Fibroblast of lung (primary cell): ENCODE measurements at regions not wholly inside any gene's neighbourhood (a gene's known extent, or its start where the extent isn't known, plus 50 kb on each side); places are given as distances from the start of the nearest gene placed in this dataset.

Experiments used
- DNase-seq, 2 donors: peaks; one replicate each; pipeline versions ENCODE4 v3.0.0 to v3.0.0-alpha.2; 2010; ENCODE audit warnings: low read depth in 2 of 2
- H2AFZ ChIP-seq: 2 replicates; pipeline ENCODE4 v1.5.1; 2012; ENCODE audit warnings: low read length, control low read depth, inconsistent platforms
- H3K27ac ChIP-seq: 2 replicates; pipeline ENCODE4 v1.5.1; 2011; ENCODE audit warnings: low read length, control low read depth; ENCODE audit not compliant: insufficient read depth
- H3K27me3 ChIP-seq: 2 replicates; pipeline ENCODE4 v1.5.1; 2011; ENCODE audit warnings: mild to moderate bottlenecking, low read length; ENCODE audit not compliant: control insufficient read depth, insufficient read depth
- H3K36me3 ChIP-seq: 2 replicates; pipeline ENCODE4 v1.5.1; 2011; ENCODE audit warnings: low read length; ENCODE audit not compliant: control insufficient read depth, insufficient read depth
- H3K4me1 ChIP-seq: 2 replicates; pipeline ENCODE4 v1.5.1; 2011; ENCODE audit warnings: low read length; ENCODE audit not compliant: control insufficient read depth, insufficient read depth; ENCODE audit errors: extremely low read depth
- H3K4me2 ChIP-seq: 2 replicates; pipeline ENCODE4 v1.5.1; 2011; ENCODE audit warnings: low read length, control low read depth; ENCODE audit not compliant: insufficient read depth; ENCODE audit errors: extremely low read depth
- H3K4me3 ChIP-seq, 4 experiments: fragments of 200-600 bp in 1 of 4; sonication (generic) in 1 of 4; replicated peaks in 1 of 4; 2 replicates each; pipeline ENCODE4 v1.5.1; 2011 to 2016; ENCODE audit warnings: low read length in 4 of 4, low read depth in 3 of 4, mild to moderate bottlenecking in 3 of 4, control low read depth in 2 of 4, inconsistent platforms in 1 of 4, mixed read lengths in 1 of 4; ENCODE audit not compliant: insufficient read depth in 1 of 4; ENCODE audit errors: control extremely low read depth in 1 of 4
- H3K79me2 ChIP-seq: 2 replicates; pipeline ENCODE4 v1.5.1; 2012; ENCODE audit warnings: mild to moderate bottlenecking, low read length, inconsistent platforms; ENCODE audit not compliant: control insufficient read depth, insufficient read depth
- H3K9ac ChIP-seq: 2 replicates; pipeline ENCODE4 v1.5.1; 2011; ENCODE audit warnings: mild to moderate bottlenecking, low read length, control low read depth; ENCODE audit not compliant: insufficient read depth
- H3K9me3 ChIP-seq: 2 replicates; pipeline ENCODE4 v1.5.1; 2012; ENCODE audit warnings: low read depth, low read length; ENCODE audit not compliant: control insufficient read depth, insufficient read depth
- H4K20me1 ChIP-seq: 2 replicates; pipeline ENCODE4 v1.5.1; 2011; ENCODE audit warnings: low read length; ENCODE audit not compliant: control insufficient read depth, insufficient read depth; ENCODE audit errors: extremely low read depth
- EZH2 ChIP-seq: IDR thresholded peaks from 2 replicates; pipeline ENCODE4 v1.5.1; 2012; ENCODE audit warnings: low read length, control low read depth, mild to moderate bottlenecking; ENCODE audit errors: missing control alignments
- TF ChIP-seq, protein P1 (sequence below), 2 donors: IDR thresholded peaks in 1 of 2; conservative IDR thresholded peaks in 1 of 2; 1 replicate in 1 of 2; 2 replicates in 1 of 2; pipeline ENCODE4 v1.5.1; 2011 to 2012; ENCODE audit warnings: low read length in 2 of 2, control low read depth in 1 of 2, inconsistent platforms in 1 of 2, low read depth in 1 of 2, mild to moderate bottlenecking in 1 of 2

- no peak overlapping the region for H3K4me2 ChIP-seq
Observed at GRCh38 chr7:38049679-38050078, 128.4 kb upstream of the STARD3NL start.

GRCh38 chr7:38051311-38051710 is 126.7 kb upstream of the STARD3NL start:
- Histone ChIP-seq H3K79me2 (no peaks in the 10 kb centered on the region), H4K20me1 (no peaks in the 10 kb centered on the region), H2AFZ (no peak overlapping the region), H3K4me1 (no peaks in the 10 kb centered on the region), H3K9ac (no peak overlapping the region), H3K27ac (no peak overlapping the region), H3K4me2 (no peak overlapping the region), H3K36me3 (no peaks in the 10 kb centered on the region), H3K27me3 (no peaks in the 10 kb centered on the region), H3K9me3 (no peaks in the 10 kb centered on the region), H3K4me3 (no peak overlapping the region)
- no peak for DNase-seq
- TF ChIP-seq, protein P1, sequence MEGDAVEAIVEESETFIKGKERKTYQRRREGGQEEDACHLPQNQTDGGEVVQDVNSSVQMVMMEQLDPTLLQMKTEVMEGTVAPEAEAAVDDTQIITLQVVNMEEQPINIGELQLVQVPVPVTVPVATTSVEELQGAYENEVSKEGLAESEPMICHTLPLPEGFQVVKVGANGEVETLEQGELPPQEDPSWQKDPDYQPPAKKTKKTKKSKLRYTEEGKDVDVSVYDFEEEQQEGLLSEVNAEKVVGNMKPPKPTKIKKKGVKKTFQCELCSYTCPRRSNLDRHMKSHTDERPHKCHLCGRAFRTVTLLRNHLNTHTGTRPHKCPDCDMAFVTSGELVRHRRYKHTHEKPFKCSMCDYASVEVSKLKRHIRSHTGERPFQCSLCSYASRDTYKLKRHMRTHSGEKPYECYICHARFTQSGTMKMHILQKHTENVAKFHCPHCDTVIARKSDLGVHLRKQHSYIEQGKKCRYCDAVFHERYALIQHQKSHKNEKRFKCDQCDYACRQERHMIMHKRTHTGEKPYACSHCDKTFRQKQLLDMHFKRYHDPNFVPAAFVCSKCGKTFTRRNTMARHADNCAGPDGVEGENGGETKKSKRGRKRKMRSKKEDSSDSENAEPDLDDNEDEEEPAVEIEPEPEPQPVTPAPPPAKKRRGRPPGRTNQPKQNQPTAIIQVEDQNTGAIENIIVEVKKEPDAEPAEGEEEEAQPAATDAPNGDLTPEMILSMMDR (conservative IDR thresholded peaks at IDR 0.05 in 1 of 2, IDR thresholded peaks at IDR 0.05 in 1 of 2; ENCODE audit: low read depth in 1 of 2, low read length in 2 of 2): no peak
- no peak for TF ChIP-seq EZH2

More at GRCh38 chr7:38049679-38050078, 128.4 kb upstream of the STARD3NL start:
- no peaks in the 10 kb centered on the region for H4K20me1 ChIP-seq
- no peaks in the 10 kb centered on the region for H3K79me2 ChIP-seq
- TF ChIP-seq, protein P1 (conservative IDR thresholded peaks at IDR 0.05 in 1 of 2, IDR thresholded peaks at IDR 0.05 in 1 of 2; ENCODE audit: low read depth in 1 of 2, low read length in 2 of 2): no peak
- TF ChIP-seq EZH2: no peak
- H3K27ac ChIP-seq: no peak overlapping the region
- H3K27me3 ChIP-seq: no peaks in the 10 kb centered on the region
- no peaks in the 10 kb centered on the region for H3K9me3 ChIP-seq
- DNase-seq: no peak
- H2AFZ ChIP-seq: no peak overlapping the region
- H3K36me3 ChIP-seq: no peaks in the 10 kb centered on the region
- no peak overlapping the region for H3K4me3 ChIP-seq
- H3K9ac ChIP-seq: no peak overlapping the region
- no peaks in the 10 kb centered on the region for H3K4me1 ChIP-seq

GRCh38 chr7:38051786-38052185 is 126.3 kb upstream of the STARD3NL start:
- no peak for TF ChIP-seq EZH2
- TF ChIP-seq, protein P1 (conservative IDR thresholded peaks at IDR 0.05 in 1 of 2, IDR thresholded peaks at IDR 0.05 in 1 of 2; ENCODE audit: low read depth in 1 of 2, low read length in 2 of 2): no peak

More at GRCh38 chr7:38051786-38052185, 126.3 kb upstream of the STARD3NL start:
- Histone ChIP-seq H3K4me3 (no peak overlapping the region), H4K20me1 (no peaks in the 10 kb centered on the region), H2AFZ (no peak overlapping the region), H3K9ac (no peak overlapping the region), H3K27ac (no peak overlapping the region), H3K4me1 (no peaks in the 10 kb centered on the region), H3K4me2 (no peak overlapping the region), H3K36me3 (no peaks in the 10 kb centered on the region), H3K27me3 (no peaks in the 10 kb centered on the region), H3K9me3 (no peaks in the 10 kb centered on the region), H3K79me2 (no peaks in the 10 kb centered on the region)
- DNase-seq: no peak
